Esophagus muscularis mucosa (tissue), 4 donors: ENCODE measurements at regions not wholly inside any gene's neighbourhood (a gene's known extent, or its start where the extent isn't known, plus 50 kb on each side); places are given as distances from the start of the nearest gene placed in this dataset.

Source experiments
- DNase-seq: peaks from one replicate; pipeline ENCODE4 v3.0.0-alpha.2; 2017; ENCODE audit errors: extremely low spot score
- H3K27ac ChIP-seq, 4 donors: fragments of 200-600 bp; sonication (generic); replicated peaks in 1 of 4; 1 replicate in 3 of 4; 2 replicates in 1 of 4; pipeline ENCODE4 v1.5.1; 2016 to 2019; ENCODE audit warnings: mild to moderate bottlenecking in 1 of 4
- H3K27me3 ChIP-seq, 4 donors: fragments of 200-600 bp; sonication (generic); one replicate each; pipeline versions ENCODE4 v1.5.1 to v1.6.0; 2016 to 2019
- H3K36me3 ChIP-seq, 4 donors: fragments of 200-600 bp; sonication (generic); one replicate each; pipeline ENCODE4 v1.5.1; 2016 to 2019
- H3K4me1 ChIP-seq, 4 donors: fragments of 200-600 bp; sonication (generic); one replicate each; pipeline ENCODE4 v1.5.1; 2016 to 2019
- H3K4me3 ChIP-seq, 4 donors: fragments of 200-600 bp; sonication (generic); 1 replicate in 2 of 4; 2 replicates in 2 of 4; pipeline ENCODE4 v1.5.1; 2016 to 2019; ENCODE audit warnings: mild to moderate bottlenecking in 4 of 4, moderate library complexity in 1 of 4
- H3K9me3 ChIP-seq, 4 donors: fragments of 200-600 bp; sonication (generic); 1 replicate in 3 of 4; 2 replicates in 1 of 4; pipeline ENCODE4 v1.5.1; 2016 to 2019
- EP300 ChIP-seq: sonication (generic); formaldehyde crosslinking; IDR thresholded peaks from one replicate; pipeline ENCODE4 v1.6.1; 2017; ENCODE audit warnings: antibody characterized with exemption
- POLR2A ChIP-seq: fragments of 450-650 bp; IDR thresholded peaks from one replicate; pipeline ENCODE4 v1.6.1; 2017; ENCODE audit warnings: antibody characterized with exemption, moderate library complexity, mild to moderate bottlenecking, low read depth
- POLR2AphosphoS5 ChIP-seq, 2 donors: sonication (generic); formaldehyde crosslinking; IDR thresholded peaks; one replicate each; pipeline ENCODE4 v1.6.1; 2017; ENCODE audit warnings: antibody characterized with exemption in 2 of 2
- WGBS: methylation state at CpG from one replicate; pipeline ENCODE4 v1.1.5; 2018; 5-methylcytosine and 5-hydroxymethylcytosine counted together
- intact Hi-C: fragments of 100-400 bp; cut with DNase I; formaldehyde crosslinking; loops from one replicate; pipeline ENCODE4 v1.15.1; 2023
- TF ChIP-seq, protein P1 (sequence below), 3 experiments: fragments of 200-600 bp in 2 of 3; fragments of 450-650 bp in 1 of 3; sonication (generic) in 2 of 3; IDR thresholded peaks; one replicate each; pipeline ENCODE4 v1.5.1; 2017 to 2019; ENCODE audit warnings: antibody characterized with exemption in 3 of 3, mild to moderate bottlenecking in 2 of 3, moderate library complexity in 1 of 3

DNA sequence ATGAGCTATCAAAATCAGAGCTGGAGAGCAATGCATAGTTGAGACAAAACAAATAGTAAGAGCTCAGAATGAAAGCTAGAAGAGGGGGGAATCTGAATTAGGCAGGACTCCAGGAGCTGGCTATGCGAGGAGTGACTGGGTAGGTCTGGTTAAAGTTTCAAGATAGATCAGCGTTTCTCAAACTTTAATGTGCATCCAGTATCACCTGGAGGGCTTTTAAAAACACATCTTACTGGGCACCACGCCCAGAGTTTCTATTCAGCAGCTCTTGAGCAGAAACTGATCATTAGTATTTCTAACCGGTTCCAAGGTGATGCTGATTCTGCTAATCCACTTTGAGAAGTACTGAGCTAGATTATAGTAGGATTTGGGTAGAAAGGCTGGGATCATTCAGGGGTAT is 96.2 kb upstream of the ACP3 start:
- intact Hi-C loops = no loop called here
- no peak overlapping the region for H3K27ac ChIP-seq
- H3K27me3 ChIP-seq = no peaks in the 10 kb centered on the region
- H3K9me3 ChIP-seq = no peaks in the 10 kb centered on the region
- no peaks in the 10 kb centered on the region for H3K4me1 ChIP-seq
- 67% methylated on average over 4 of the region's 4 CpGs for WGBS
- DNase-seq = peak; percentile 64
- TF ChIP-seq, protein P1, sequence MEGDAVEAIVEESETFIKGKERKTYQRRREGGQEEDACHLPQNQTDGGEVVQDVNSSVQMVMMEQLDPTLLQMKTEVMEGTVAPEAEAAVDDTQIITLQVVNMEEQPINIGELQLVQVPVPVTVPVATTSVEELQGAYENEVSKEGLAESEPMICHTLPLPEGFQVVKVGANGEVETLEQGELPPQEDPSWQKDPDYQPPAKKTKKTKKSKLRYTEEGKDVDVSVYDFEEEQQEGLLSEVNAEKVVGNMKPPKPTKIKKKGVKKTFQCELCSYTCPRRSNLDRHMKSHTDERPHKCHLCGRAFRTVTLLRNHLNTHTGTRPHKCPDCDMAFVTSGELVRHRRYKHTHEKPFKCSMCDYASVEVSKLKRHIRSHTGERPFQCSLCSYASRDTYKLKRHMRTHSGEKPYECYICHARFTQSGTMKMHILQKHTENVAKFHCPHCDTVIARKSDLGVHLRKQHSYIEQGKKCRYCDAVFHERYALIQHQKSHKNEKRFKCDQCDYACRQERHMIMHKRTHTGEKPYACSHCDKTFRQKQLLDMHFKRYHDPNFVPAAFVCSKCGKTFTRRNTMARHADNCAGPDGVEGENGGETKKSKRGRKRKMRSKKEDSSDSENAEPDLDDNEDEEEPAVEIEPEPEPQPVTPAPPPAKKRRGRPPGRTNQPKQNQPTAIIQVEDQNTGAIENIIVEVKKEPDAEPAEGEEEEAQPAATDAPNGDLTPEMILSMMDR (IDR thresholded peaks at IDR 0.05) = no peak
- no peak for TF ChIP-seq EP300
- TF ChIP-seq POLR2A = no peak
- TF ChIP-seq POLR2AphosphoS5 (IDR thresholded peaks at IDR 0.05) = no peak
- H3K4me3 ChIP-seq = no peak overlapping the region
- H3K36me3 ChIP-seq = no peaks in the 10 kb centered on the region

DNA sequence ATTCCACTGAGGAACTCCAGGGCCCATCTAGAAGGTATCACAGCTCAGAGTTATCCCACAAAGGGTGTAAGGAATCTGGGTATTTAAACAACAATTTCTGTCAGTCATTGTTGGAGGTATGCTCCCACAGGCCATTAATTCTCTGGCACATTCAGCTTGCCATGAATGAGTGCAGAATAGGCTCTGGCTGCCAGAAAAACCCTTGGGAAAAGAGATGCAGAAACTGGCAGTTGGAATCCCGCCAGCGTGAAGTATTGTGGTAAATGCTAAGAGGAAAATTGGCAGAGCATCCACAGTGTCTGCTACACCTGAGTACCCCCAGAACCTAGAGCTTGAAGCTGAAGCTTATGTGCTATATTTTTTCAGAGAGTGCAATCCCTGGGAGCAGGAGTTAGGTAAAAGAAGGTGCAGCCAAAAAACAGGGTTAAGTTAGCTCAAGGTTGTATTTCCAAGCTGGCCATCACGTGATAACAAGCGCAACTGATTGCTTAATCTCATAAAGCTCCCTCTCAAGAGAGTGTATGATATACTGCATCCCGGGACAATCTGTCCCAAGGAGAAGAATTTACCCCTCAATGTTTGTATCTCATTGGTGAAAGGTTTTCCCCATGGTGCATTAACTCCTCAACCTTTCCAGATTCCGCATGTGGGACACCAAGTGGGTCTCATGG is 94.2 kb upstream of the ACP3 start:
- H3K27ac ChIP-seq = no peak overlapping the region
- 72% methylated on average over 6 of the region's 6 CpGs for WGBS
- peak; percentile 62 for DNase-seq
- H3K9me3 ChIP-seq = no peaks in the 10 kb centered on the region
- intact Hi-C loops = no loop called here
- H3K36me3 ChIP-seq = no peaks in the 10 kb centered on the region
- no peaks in the 10 kb centered on the region for H3K4me1 ChIP-seq
- no peak overlapping the region for H3K4me3 ChIP-seq
- no peak for TF ChIP-seq EP300
- no peak for TF ChIP-seq POLR2A
- TF ChIP-seq, protein P1 (IDR thresholded peaks at IDR 0.05) = no peak
- no peak for TF ChIP-seq POLR2AphosphoS5 (IDR thresholded peaks at IDR 0.05)
- H3K27me3 ChIP-seq = no peaks in the 10 kb centered on the region

DNA sequence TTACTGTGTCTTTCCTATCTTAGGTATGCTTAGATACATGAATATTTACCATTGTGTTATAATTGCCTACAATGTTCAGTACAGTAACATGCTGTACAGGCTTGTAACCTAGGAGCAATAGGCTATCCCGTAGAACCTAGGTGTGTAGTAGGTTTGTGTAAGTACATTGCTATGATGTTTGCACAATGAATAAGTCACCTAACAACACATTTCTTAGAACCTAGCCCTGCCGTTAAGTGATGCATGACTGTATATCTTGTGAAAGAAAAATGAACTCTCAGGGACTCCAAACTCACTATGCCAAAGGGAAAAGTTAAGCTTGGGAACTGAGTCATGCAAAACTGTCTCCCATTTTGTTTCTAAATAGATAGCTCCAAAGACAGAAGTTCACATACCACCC is 91.5 kb upstream of the ACP3 start:
- no peaks in the 10 kb centered on the region for H3K4me1 ChIP-seq
- TF ChIP-seq EP300 (no peak), POLR2A (no peak), POLR2AphosphoS5 (IDR thresholded peaks at IDR 0.05) (no peak)
- TF ChIP-seq, protein P1 (IDR thresholded peaks at IDR 0.05) = no peak
- 90% methylated on average over 2 of the region's 2 CpGs for WGBS

DNA sequence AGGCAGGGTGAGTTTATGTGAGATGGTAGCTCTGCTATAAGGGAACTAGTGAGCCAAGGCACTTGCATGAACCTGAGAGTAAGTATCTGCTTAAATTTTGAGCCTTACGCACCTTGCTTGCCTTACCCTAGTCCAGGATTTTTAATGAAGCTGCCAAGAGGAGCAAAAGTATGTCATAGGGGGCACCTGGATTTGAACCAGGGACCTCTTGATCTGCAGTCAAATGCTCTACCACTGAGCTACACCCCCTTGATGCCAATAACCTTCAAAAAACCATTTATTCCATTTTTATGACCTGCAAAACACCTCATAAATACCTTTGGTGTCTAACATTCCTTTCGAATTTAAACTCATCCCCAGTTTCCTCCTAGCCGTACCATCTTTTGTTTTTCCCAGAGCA is 88.3 kb upstream of the ACP3 start:
- WGBS = 56% methylated on average over 3 of the region's 3 CpGs
- Histone ChIP-seq H3K9me3 (no peaks in the 10 kb centered on the region), H3K27ac (no peak overlapping the region), H3K36me3 (no peaks in the 10 kb centered on the region), H3K27me3 (no peaks in the 10 kb centered on the region), H3K4me3 (no peak overlapping the region), H3K4me1 (no peaks in the 10 kb centered on the region)
- intact Hi-C loops = no loop called here
- no peak for DNase-seq
- no peak for TF ChIP-seq POLR2A
- no peak for TF ChIP-seq EP300
- no peak for TF ChIP-seq POLR2AphosphoS5 (IDR thresholded peaks at IDR 0.05)
- TF ChIP-seq, protein P1 (IDR thresholded peaks at IDR 0.05) = no peak

More for the DNA sequence above, 91.5 kb upstream of the ACP3 start:
- Histone ChIP-seq H3K9me3 (no peaks in the 10 kb centered on the region), H3K36me3 (no peaks in the 10 kb centered on the region), H3K4me3 (no peak overlapping the region), H3K27ac (no peak overlapping the region), H3K27me3 (no peaks in the 10 kb centered on the region)
- DNase-seq = no peak
- intact Hi-C loops = no loop called here

DNA sequence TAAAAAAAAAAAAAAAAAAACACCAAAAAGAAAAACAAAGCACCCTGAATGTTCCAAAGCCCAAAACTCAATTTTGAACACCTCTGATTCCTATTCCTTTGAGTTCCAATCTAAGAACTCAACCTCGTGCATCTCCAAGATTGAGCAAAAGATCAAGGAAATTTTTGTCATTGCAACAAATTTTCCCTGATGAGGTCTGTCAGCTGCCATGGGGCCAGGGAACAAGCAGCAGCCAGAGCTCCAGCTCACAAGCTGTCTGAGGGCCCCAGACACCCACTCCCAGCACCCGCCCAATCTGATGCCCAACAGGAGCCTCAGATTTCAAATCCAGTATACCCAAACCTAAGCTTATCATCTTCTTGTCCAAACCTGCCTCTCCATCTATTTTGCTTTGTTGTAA is 87.6 kb upstream of the ACP3 start:
- Histone ChIP-seq H3K27ac (no peak overlapping the region), H3K4me1 (no peaks in the 10 kb centered on the region), H3K27me3 (no peaks in the 10 kb centered on the region), H3K9me3 (no peaks in the 10 kb centered on the region), H3K36me3 (no peaks in the 10 kb centered on the region), H3K4me3 (no peak overlapping the region)
- no peak for DNase-seq
- 79% methylated on average over 2 of the region's 2 CpGs for WGBS
- intact Hi-C loops = no loop called here
- no peak for TF ChIP-seq EP300
- TF ChIP-seq POLR2A = no peak
- no peak for TF ChIP-seq POLR2AphosphoS5 (IDR thresholded peaks at IDR 0.05)
- TF ChIP-seq, protein P1 (IDR thresholded peaks at IDR 0.05) = no peak
